GM18505 (cell line): ENCODE measurements at regions not wholly inside any gene's neighbourhood (a gene's known extent, or its start where the extent isn't known, plus 50 kb on each side); places are given as distances from the start of the nearest gene placed in this dataset.
"Not testable (repeated sequence)": the region's sequence is repeated elsewhere in the genome, so short reads cannot be mapped to it uniquely, and the experiment has no call there.

Source experiments
- ATAC-seq: cut with Tn5 transposase; IDR thresholded peaks from one replicate; pipeline ENCODE4 v1.9.1; 2021; ENCODE audit not compliant: unreplicated experiment
- POLR2A ChIP-seq: IDR thresholded peaks from 4 replicates; pipeline ENCODE4 v1.6.1; 2011; ENCODE audit warnings: borderline replicate concordance; ENCODE audit not compliant: insufficient read depth, insufficient read length; ENCODE audit errors: extremely low read depth

DNA sequence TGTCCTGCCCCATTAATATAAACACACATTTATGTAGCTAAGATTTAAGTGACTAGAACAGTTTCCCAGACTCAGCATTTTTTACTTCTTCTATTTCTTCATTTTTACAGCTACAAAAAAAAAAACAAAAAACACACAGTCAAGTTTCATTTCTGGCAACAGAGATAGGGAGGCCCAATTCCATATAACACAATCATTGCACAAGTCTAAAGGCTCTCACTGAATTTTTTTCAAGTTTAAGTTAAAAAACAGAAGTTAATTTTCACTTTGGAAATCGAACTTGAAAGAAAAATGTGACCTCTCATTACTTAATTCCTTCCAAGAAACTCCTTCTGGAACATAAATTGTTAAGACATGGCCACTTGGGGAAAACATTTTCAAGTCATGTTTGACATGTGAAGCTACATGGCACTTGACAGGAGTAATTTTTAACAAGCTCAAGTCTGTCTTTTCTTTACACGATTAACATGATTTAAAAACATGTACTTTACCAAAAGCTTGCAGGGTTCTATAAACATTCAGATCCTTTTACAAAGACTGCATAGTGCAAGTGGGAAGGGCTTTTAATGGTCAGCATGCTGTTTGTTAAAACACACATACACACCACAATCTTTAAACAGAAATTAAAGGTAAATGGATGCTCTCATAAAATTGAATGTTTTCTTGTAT, 100.1 kb upstream of the CCDC28A start:
- no peak for TF ChIP-seq POLR2A
- ATAC-seq: no peak

DNA sequence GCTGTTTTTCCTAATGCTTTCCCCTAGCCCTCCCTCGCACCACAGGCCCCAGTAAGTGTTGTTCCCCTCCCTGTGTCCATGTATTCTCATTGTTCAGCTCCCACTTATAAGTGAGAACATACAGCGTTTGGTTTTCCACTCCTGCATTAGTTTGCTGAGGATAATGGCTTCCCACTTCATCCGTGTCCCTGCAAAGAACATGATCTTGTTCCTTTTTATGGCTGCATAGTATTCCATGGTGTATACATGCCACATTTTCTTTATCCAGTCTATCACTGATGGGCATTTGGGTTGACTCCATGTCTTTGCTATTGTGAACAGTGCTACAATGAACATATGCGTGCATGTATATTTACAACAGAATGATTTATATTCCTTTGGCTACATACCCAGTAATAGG, 99.1 kb upstream of the CCDC28A start:
- not testable (repeated sequence) for ATAC-seq

DNA sequence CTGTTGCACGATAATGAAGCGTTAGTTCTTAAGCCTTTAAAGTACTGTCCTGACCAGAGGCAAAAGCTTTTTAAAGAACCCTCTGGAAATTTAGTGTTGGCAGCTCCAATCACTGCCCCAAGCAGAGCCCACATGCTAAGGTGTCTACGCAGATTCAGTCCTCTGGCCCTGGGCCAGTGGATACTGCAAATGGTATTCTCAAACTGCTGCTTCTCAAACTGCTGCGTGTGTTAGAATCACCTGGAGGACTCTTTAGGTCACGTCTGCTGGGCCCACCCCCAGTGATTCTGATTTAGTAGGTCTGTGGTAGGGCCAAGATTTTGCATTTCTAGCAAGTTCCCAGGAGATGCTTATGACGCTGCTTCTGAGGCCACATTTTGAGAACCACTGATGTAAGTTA, 96.0 kb upstream of the CCDC28A start:
- no peak for ATAC-seq

DNA sequence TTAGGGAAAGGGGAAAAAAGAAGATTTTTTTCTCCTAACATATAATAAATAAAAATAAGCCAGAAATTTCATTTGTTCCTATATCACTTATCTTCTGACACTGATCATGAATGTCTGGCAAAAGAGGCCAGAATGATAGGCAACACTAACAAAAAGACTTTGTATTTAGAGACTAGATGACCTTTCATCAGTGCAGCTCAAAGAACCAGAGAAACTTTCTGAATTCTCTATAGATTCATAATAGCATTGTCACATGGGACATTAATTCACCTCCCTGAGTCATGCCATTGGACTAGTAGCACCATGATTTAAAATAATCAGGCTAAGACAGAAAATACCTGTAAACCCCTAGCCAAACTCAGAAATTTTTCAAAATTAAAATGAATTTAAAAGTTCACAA, 95.4 kb upstream of the CCDC28A start:
- ATAC-seq: no peak
- no peak for TF ChIP-seq POLR2A

More for the DNA sequence above, 96.0 kb upstream of the CCDC28A start:
- TF ChIP-seq POLR2A: no peak

DNA sequence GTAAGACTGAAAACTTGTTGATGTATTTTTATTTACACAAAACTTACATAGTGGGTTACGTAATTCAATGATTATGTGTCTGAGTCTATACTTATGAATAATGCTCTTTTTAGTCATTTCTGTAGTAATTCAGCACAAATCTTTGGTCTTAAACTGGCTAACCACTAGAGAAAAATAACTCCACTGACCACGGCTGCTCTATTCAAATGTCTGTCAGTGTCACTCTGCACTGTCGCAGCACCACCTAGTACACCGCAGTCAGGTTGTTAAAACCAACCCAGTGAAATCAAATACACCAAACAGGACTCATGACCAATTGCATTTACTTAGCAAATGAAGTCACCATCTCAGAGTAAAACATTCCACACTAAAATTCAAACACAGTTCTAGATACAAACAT, 93.5 kb upstream of the CCDC28A start:
- no peak for ATAC-seq
- no peak for TF ChIP-seq POLR2A

DNA sequence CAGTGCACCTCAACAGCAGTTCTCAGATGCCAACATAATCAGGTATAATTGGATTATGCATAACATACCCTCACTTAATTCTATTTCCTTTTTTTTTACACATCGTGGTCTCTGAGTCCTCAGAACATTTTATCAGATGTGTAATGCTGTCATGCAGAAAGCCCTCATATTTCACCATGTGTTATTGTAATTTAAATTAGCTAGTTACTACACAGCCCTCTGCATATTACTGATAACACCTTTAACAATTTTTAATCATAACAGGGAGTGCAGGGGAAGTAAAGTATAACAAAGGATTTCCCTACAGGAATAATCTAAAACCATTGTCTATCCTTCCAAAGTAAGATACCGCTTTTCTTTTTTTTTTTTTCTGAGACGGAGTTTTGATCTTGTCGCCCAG, 91.9 kb upstream of the CCDC28A start:
- no peak for TF ChIP-seq POLR2A
- no peak for ATAC-seq

DNA sequence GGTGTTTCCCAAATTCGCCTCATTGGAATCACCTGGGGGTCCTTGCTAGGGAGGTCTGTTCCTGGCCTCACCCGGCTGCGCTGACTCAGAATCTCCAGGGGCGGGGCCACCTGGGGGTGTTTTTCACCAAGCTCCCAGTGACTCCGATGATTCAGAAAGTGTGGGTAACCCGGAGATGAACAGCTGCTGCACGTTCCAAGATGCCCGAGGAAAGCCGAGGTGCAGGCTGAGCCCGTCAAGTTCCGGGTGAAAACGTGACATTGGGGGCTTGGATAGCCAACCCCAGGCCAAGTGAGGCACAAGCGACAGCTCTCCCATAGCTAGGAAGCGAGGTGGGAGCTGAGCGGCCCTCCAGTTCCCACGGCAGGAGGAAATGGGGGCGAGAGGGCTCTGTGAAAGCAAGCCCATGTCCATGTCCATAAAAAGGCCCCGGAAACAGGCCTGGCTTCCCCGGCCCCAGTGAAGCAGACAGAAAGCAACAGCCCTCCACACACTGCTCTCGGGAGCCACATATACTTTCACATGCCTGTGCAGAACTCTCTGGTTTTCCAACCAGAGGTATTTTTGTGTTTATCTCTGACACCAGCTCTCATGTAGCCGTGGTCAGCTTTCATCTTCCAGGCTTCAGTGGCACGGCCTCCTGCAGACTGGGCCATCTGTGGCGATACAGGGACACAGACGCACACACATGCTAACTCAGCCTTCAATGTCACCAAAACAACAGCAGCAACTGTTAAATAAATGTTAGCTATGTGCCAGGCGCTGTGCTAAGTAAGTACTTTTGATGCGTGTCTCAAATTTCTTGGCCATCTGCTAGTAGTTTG, 90.7 kb upstream of the CCDC28A start:
- ATAC-seq: no peak
- TF ChIP-seq POLR2A: no peak

DNA sequence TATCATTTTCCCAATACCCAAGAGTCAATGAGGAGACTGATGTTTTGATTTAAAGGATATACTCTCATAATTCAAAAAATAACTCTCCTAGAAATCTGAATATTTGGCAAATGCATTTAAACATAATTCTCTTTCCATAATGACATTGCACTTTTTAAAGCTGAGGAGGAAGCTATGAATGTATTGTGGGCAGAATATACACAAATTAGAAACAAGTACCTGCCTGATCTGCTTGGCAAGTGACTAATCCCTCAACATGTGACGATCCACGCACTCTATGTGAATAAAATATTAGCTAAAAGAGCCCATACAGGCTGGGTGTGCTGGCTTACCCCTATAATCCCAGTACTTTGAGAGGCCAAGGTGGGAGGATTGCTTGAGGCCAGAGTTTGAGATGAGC, 88.3 kb upstream of the CCDC28A start:
- no peak for ATAC-seq
- no peak for TF ChIP-seq POLR2A

DNA sequence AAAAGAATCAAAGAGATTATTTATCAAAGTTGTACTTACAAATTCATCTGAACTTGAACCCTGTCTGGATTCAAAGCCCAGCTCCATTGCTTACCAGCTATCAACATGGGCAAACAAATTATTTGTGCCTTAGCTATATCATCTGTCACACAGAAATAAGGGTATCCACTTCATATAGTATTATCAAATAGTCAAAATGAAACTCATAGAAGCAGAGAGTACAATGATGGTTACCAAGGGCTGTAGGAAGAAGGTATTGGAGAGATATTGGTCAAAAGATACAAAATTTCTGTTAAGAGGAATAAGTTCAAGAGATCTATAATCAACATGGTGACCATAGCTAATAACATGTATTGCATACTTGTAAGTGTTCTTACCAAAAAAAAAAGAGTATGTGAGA, 87.8 kb upstream of the CCDC28A start:
- no peak for ATAC-seq
- TF ChIP-seq POLR2A: no peak

DNA sequence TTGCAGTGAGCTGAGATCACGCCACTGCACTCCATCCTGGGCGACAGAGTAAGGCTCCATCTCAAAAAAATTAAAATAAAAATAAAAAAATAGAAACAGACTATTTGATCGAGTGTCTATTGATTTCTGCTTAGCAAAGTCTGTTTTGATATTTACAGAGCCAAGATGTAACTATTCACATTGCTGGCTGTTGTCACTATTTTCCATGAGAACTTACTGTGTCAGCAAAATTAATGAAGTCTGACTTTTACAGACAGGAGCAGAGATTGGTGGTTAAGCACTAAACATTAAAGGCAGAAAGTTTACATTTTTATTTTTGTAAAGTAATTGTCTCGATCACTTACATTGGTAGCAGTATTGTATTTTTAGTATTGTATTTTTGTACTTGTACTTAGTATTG, 85.0 kb upstream of the CCDC28A start:
- no peak for ATAC-seq
- TF ChIP-seq POLR2A: no peak

DNA sequence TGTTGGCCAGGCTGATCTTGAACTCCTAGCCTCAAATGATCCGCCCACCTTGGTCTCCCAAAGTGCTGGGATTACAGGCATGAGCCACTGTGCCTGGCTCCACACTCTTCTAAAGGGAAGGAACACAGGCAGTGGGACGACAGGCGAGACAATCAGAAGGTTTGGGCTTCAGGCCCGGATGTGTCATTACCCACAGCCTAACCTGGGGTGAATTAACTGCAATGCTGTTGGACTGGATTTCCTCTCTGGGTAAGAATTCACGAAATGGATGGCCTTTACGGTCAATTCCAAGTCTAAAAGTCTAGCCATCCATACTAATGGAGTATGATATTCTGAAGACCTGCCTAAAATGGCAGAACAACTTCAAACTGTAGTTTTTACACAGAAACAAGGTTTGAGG, 83.7 kb upstream of the CCDC28A start:
- ATAC-seq: no peak
- TF ChIP-seq POLR2A: no peak

DNA sequence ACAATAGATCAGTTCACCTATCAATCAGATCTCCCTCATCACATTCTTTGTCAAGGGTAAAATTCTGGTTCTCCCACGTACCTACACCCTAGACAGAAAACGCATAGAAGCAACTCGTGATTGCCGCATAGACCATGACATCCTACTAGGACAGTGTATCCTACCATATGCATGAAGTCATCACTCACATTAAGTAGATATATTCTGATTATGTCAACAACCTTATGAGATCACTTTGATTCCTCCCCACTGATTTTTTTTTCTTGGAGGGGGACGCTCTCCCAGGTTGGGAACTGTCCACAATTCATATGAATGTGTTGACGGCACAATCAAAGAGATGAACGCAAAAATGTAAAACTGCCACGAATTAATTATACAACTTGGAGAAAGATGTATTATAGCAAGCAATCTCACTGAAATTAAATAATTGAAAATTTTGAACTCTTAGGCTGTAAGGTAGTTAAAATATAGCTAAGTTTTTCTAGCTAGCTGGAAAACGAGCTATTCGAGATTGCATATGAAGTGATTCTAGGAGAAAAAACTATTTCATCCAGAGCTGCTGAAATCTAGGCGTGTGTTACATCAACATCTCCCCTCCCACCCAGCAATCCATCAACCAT, 82.5 kb upstream of the CCDC28A start:
- no peak for ATAC-seq
- no peak for TF ChIP-seq POLR2A

DNA sequence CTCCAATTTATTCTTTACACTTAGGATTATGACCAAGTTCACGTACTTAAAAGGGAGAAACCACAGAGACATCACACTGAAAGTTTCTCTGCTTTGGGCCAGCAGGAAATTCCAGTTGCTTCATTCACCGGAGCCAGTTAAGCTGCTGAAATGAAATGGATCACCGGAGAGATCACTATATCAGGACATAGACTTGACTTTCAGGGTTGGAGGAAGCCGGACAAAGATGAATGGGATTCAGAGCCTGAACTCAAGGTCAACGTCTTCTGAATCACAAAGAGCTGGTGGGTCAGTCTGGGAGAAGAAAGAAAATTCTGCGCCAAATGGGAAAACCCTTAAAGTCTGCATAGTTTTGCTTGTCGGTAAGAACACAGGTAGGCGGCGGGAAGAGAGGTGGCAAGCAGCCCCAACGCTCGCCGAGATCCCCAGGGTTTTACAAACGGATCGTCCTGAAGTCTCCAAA, 81.9 kb upstream of the CCDC28A start:
- no peak for TF ChIP-seq POLR2A
- ATAC-seq: no peak

DNA sequence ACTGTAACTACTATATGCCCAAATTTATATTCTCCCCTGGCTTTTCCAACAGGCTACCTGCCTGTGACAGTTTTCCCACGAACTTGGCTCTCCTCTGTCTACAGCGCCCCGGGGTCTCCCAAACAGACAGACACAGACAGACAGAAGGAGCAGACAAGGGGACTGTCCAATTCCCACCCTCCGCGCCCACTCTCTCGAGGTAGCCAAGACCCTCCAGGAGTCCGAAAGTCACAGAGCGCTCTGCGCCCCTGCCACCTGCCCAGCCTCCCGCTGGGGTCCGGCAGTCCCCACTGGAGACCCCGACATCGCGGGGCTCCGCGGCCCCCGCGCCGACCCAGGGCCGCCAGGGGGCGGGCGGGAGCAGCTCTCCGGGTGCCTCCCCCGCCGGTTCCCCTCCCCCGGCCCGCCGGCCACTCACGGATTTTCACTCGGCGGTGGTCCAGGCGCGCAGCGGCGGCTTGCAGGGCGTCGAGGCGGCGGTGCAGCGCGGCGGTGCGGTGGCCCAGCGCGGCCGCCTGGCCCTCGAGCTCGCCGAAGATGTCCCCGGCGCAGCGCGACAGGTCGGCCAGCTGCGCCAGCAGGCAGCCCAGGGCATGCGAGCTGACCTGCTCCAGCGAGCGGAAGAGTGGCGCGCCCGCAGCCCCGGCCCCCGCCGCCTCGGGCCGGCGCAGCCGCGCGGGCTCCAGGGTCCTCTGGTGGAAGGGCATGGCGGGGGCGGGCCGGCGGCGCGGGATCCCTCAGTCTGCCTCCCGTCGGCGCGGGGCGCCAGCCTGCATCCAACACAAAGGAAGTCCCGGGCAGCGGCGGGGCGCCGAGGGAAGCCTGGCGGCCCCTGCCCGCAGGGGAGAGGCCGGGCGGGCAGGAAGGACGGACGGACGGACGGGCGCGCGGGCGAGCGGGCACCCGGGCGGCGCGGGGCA, 81.3 kb upstream of the CCDC28A start:
- ATAC-seq: peak; percentile 68
- TF ChIP-seq POLR2A: no peak
